Kidney (tissue), 13 donors: ENCODE measurements at regions not wholly inside any gene's neighbourhood (a gene's known extent, or its start where the extent isn't known, plus 50 kb on each side); places are given as distances from the start of the nearest gene placed in this dataset.
A peak's percentile ranks its signal among the peaks of the same experiment; 100 is the strongest.

ENCODE experiments used
- DNase-seq, 5 donors: peaks; one replicate each; pipeline ENCODE4 v3.0.0-alpha.2; 2013 to 2020
- FAIRE-seq: peaks from 2 replicates; lab custom pipeline; 2012; peaks lifted over from hg19 to GRCh38; lab: Jason Lieb, UNC
- H3K27ac ChIP-seq, 2 donors: one replicate each; pipeline ENCODE4 v1.7.0; 2013; ENCODE audit warnings: low read depth in 2 of 2, low read length in 2 of 2, inconsistent platforms in 1 of 2
- H3K27me3 ChIP-seq: one replicate; pipeline ENCODE4 v1.7.1; 2013; ENCODE audit warnings: low read length, inconsistent platforms; ENCODE audit not compliant: control insufficient read depth, insufficient read depth
- H3K36me3 ChIP-seq, 3 donors: one replicate each; pipeline versions ENCODE4 v1.7.0 to v1.7.1; 2013; ENCODE audit warnings: low read length in 3 of 3, control low read depth in 1 of 3, inconsistent platforms in 1 of 3; ENCODE audit not compliant: insufficient read depth in 3 of 3, control insufficient read depth in 2 of 3
- H3K4me1 ChIP-seq, 3 donors: one replicate each; pipeline versions ENCODE4 v1.7.0 to v1.7.1; 2013; ENCODE audit warnings: low read length in 3 of 3, inconsistent platforms in 1 of 3, low read depth in 1 of 3; ENCODE audit not compliant: control insufficient read depth in 2 of 3, insufficient read depth in 2 of 3
- H3K4me3 ChIP-seq, 3 donors: one replicate each; pipeline versions ENCODE4 v1.7.0 to v1.8.1; 2013; ENCODE audit warnings: low read length in 3 of 3, control low read depth in 1 of 3, inconsistent platforms in 1 of 3
- H3K9ac ChIP-seq, 3 donors: one replicate each; pipeline versions ENCODE4 v1.7.0 to v1.7.1; 2013; ENCODE audit warnings: low read length in 3 of 3, control low read depth in 1 of 3, inconsistent platforms in 1 of 3
- H3K9me3 ChIP-seq, 3 donors: one replicate each; pipeline versions ENCODE4 v1.7.0 to v1.7.1; 2013; ENCODE audit warnings: low read length in 3 of 3, control low read depth in 1 of 3, inconsistent platforms in 1 of 3; ENCODE audit not compliant: control insufficient read depth in 2 of 3, insufficient read depth in 1 of 3
- intact Hi-C: fragments of 100-400 bp; cut with DNase I; formaldehyde crosslinking; loops from one replicate; pipeline ENCODE4 v1.11.1; 2022
- TF ChIP-seq, protein P1 (sequence below): IDR thresholded peaks from 3 replicates; pipeline ENCODE4 v1.5.1; 2012; ENCODE audit warnings: mild to moderate bottlenecking, moderate library complexity, borderline replicate concordance; ENCODE audit not compliant: insufficient read depth; ENCODE audit errors: extremely low read depth
- donor health status: control.
- donor health status: control.
- donor health status: control.
- donor health status: control.
- donor health status: control.
- donor health status: DM: yes; HTN: yes; CAD: no.
- donor health status: Normal renal cell carcinoma (clear cell type).

DNA sequence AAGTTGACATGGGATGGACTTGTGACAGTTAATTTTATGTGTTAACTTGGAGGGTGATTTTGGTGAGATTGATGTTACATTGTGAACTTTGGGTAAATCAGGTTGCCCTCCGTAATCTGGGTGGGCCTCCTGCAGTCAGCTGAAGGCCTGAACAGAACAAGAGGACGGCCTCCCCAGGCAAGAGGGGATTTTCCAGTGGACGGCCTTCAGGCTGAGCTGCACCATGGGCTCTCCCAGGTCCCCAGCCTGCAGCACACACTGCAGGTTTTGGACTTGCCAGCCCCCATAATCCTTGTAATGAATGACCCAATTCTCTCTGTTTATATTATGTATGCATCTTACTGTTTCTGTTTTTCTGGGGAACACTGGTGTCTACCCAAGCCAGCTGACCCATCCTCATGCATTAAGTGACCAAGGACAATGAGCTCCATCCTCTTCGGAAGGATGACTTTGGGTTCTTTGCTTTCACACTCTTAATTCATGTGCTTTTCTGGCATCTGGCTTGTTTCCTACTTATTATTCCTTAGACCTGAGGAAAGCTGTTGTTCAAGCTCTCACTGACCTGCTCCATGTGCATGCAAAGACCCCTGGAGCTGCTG is 64.2 kb downstream of the DACT2 start:
- TF ChIP-seq, protein P1, sequence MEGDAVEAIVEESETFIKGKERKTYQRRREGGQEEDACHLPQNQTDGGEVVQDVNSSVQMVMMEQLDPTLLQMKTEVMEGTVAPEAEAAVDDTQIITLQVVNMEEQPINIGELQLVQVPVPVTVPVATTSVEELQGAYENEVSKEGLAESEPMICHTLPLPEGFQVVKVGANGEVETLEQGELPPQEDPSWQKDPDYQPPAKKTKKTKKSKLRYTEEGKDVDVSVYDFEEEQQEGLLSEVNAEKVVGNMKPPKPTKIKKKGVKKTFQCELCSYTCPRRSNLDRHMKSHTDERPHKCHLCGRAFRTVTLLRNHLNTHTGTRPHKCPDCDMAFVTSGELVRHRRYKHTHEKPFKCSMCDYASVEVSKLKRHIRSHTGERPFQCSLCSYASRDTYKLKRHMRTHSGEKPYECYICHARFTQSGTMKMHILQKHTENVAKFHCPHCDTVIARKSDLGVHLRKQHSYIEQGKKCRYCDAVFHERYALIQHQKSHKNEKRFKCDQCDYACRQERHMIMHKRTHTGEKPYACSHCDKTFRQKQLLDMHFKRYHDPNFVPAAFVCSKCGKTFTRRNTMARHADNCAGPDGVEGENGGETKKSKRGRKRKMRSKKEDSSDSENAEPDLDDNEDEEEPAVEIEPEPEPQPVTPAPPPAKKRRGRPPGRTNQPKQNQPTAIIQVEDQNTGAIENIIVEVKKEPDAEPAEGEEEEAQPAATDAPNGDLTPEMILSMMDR = no peak
- no peak for FAIRE-seq
- H3K4me3 ChIP-seq = no peak overlapping the region

DNA sequence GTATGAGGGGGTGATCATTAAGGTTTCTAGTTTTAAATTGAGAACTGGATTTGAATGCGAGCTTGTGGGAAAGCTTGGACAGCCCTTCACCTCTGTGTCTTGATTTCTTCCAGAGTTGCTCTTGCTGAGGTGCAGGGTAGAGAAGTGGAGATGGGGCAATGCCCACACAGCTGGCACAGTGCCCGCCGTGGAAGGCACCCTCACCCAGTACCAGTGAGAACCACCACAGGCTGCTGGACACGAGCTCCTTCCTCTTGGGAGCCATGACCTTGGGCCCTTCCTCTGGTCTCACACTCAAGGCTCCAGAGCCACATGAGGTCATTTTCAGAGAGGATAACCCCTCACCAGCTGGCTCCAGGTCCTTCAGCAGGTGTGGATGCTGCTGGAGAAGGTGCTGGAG is 67.3 kb downstream of the DACT2 start:
- Histone ChIP-seq H3K9me3 (no peaks in the 10 kb centered on the region), H3K9ac (no peak overlapping the region), H3K27ac (no peak overlapping the region), H3K36me3 (no peaks in the 10 kb centered on the region), H3K4me1 (peaks cover 0 to 7% (median 6%) of the 10 kb centered on the region in 3 donors), H3K4me3 (no peak overlapping the region), H3K27me3 (no peaks in the 10 kb centered on the region)
- intact Hi-C loops = no loop called here
- FAIRE-seq (no peak), DNase-seq (no peak)
- TF ChIP-seq, protein P1 = no peak

More for the DNA sequence above, 64.2 kb downstream of the DACT2 start:
- H3K9me3 ChIP-seq = no peaks in the 10 kb centered on the region
- DNase-seq = no peak
- intact Hi-C loops = no loop called here
- H3K27ac ChIP-seq = no peak overlapping the region
- H3K27me3 ChIP-seq = no peaks in the 10 kb centered on the region
- H3K4me1 ChIP-seq = no peaks in the 10 kb centered on the region
- H3K36me3 ChIP-seq = no peaks in the 10 kb centered on the region
- no peak overlapping the region for H3K9ac ChIP-seq

DNA sequence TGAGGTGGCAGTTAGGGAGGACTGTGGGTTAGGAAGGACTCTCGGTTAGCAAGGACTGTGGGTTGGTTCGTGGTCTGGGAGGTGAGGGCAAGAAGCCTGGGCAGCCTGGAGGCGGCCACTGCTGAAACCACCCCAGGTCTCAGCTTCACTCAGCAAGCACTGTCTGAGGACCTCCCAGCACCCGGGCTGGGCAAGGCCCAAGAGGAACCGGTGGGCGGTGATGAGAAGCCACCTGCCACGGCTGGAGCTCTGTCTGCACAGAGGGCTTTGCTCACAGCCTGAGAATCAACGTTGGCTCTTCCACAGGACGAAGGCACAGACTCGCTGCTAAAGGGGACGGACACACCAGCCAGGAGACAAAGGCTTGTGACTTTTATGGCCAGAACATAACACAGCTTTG is 69.3 kb downstream of the DACT2 start:
- FAIRE-seq (no peak), DNase-seq (peak in 1 of 5 donors; percentile 26)
- intact Hi-C loops = no loop called here
- no peak overlapping the region for H3K4me3 ChIP-seq
- H3K36me3 ChIP-seq = no peaks in the 10 kb centered on the region
- no peak overlapping the region for H3K9ac ChIP-seq
- H3K9me3 ChIP-seq = no peaks in the 10 kb centered on the region
- peaks cover 0 to 8% (median 6%) of the 10 kb centered on the region in 3 donors for H3K4me1 ChIP-seq
- TF ChIP-seq, protein P1 = no peak
- H3K27me3 ChIP-seq = no peaks in the 10 kb centered on the region
- no peak overlapping the region for H3K27ac ChIP-seq

DNA sequence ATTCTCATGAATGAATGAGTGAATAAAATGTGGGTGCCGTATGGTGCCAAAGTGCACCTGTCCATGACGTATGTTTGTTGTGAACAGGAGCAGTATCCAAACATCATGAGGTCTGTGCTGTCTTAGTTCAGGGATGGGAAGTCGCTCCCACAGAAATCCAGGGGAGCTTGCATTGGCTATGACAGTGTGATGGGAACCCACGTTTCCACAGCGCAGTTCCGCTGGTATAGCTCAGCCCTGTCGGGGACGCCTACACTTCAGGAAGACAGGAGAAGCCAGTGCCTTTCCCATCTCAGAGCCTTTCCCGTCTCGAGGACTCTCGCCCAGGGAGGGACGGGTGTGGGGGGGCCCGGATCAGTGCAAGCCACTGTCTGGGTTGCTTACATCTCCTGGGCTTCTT is 69.8 kb downstream of the DACT2 start:
- no peak for DNase-seq
- H3K27me3 ChIP-seq = no peaks in the 10 kb centered on the region
- no peak overlapping the region for H3K9ac ChIP-seq
- H3K36me3 ChIP-seq = no peaks in the 10 kb centered on the region
- FAIRE-seq = no peak
- H3K4me3 ChIP-seq = no peak overlapping the region
- H3K9me3 ChIP-seq = no peaks in the 10 kb centered on the region
- TF ChIP-seq, protein P1 = no peak
- intact Hi-C loops = no loop called here
- peaks cover 0 to 8% (median 6%) of the 10 kb centered on the region in 3 donors for H3K4me1 ChIP-seq
- H3K27ac ChIP-seq = no peak overlapping the region
